Esophagus (tissue), 2 donors: ENCODE measurements at regions not wholly inside any gene's neighbourhood (a gene's known extent, or its start where the extent isn't known, plus 50 kb on each side); places are given as distances from the start of the nearest gene placed in this dataset.
"Not testable (repeated sequence)": the region's sequence is repeated elsewhere in the genome, so short reads cannot be mapped to it uniquely, and the experiment has no call there.

Source experiments
- H3K27ac ChIP-seq, 2 donors: one replicate each; pipeline ENCODE4 v1.5.1; 2013; ENCODE audit warnings: low read depth in 2 of 2, mild to moderate bottlenecking in 2 of 2, inconsistent platforms in 1 of 2, low read length in 1 of 2, moderate library complexity in 1 of 2
- H3K27me3 ChIP-seq, 2 donors: one replicate each; pipeline ENCODE4 v1.6.1; 2013; ENCODE audit warnings: low read length in 2 of 2, control low read depth in 1 of 2, mild to moderate bottlenecking in 1 of 2; ENCODE audit not compliant: insufficient read depth in 2 of 2, control insufficient read depth in 1 of 2
- H3K36me3 ChIP-seq, 2 donors: one replicate each; pipeline ENCODE4 v1.6.1; 2013; ENCODE audit warnings: low read length in 1 of 2; ENCODE audit not compliant: control insufficient read depth in 2 of 2, insufficient read depth in 2 of 2
- H3K4me1 ChIP-seq, 2 donors: one replicate each; pipeline ENCODE4 v1.6.1; 2013; ENCODE audit warnings: low read length in 1 of 2; ENCODE audit not compliant: control insufficient read depth in 2 of 2, insufficient read depth in 2 of 2
- H3K4me3 ChIP-seq, 2 donors: one replicate each; pipeline ENCODE4 v1.5.1; 2013; ENCODE audit warnings: low read length in 2 of 2, mild to moderate bottlenecking in 2 of 2, low read depth in 1 of 2, moderate library complexity in 1 of 2
- H3K9me3 ChIP-seq, 2 donors: one replicate each; pipeline ENCODE4 v1.6.1; 2013; ENCODE audit warnings: mild to moderate bottlenecking in 2 of 2, low read depth in 1 of 2, low read length in 1 of 2, moderate library complexity in 1 of 2; ENCODE audit not compliant: control insufficient read depth in 2 of 2, insufficient read depth in 1 of 2
- WGBS, 2 donors: extraction: QIAGEN DNeasy Blood & Tissue Kit; methylation state at CpG; one replicate each; pipeline ENCODE4 v1.1.7; 2013; 5-methylcytosine and 5-hydroxymethylcytosine counted together
- donor health status: healthy with polysubstance abuse.
- donor health status: Bipolar disorder and iron deficiency.

- H3K27ac ChIP-seq, H3K4me1 ChIP-seq, H3K27me3 ChIP-seq, H3K4me3 ChIP-seq, H3K36me3 ChIP-seq, H3K9me3 ChIP-seq: not testable (repeated sequence)
- WGBS, 2 donors: 93 to 96% methylated on average over 29 to 35 of the region's 36 CpGs
These were observed 327.7 kb downstream of the ADAMTS20 start for GRCh38 chr12:43224190-43224805.

GRCh38 chr12:43222796-43223195, 329.2 kb downstream of the ADAMTS20 start:
- no peaks in the 10 kb centered on the region for H3K36me3 ChIP-seq
- no peak overlapping the region for H3K4me3 ChIP-seq
- H3K4me1 ChIP-seq: no peaks in the 10 kb centered on the region
- 56 to 65% methylated on average over 3 of the region's 3 CpGs for WGBS, 2 donors
- no peaks in the 10 kb centered on the region for H3K9me3 ChIP-seq
- no peaks in the 10 kb centered on the region for H3K27me3 ChIP-seq
- H3K27ac ChIP-seq: no peak overlapping the region

- 83 to 86% methylated on average over 4 of the region's 4 CpGs for WGBS, 2 donors
- Histone ChIP-seq H3K36me3 (no peaks in the 10 kb centered on the region), H3K4me3 (no peak overlapping the region), H3K27me3 (no peaks in the 10 kb centered on the region), H3K4me1 (no peaks in the 10 kb centered on the region), H3K27ac (no peak overlapping the region), H3K9me3 (no peaks in the 10 kb centered on the region)
These were observed 330.8 kb downstream of the ADAMTS20 start for GRCh38 chr12:43221216-43221615.

GRCh38 chr12:43216490-43216889, 335.5 kb downstream of the ADAMTS20 start:
- no peaks in the 10 kb centered on the region for H3K36me3 ChIP-seq
- H3K4me1 ChIP-seq: no peaks in the 10 kb centered on the region
- no peaks in the 10 kb centered on the region for H3K9me3 ChIP-seq
- H3K4me3 ChIP-seq: no peak overlapping the region
- WGBS, 2 donors: 87 to 92% methylated on average over 1 of the region's 1 CpG
- no peak overlapping the region for H3K27ac ChIP-seq
- H3K27me3 ChIP-seq: no peaks in the 10 kb centered on the region

- Histone ChIP-seq H3K4me3 (no peak overlapping the region), H3K36me3 (no peaks in the 10 kb centered on the region), H3K27me3 (no peaks in the 10 kb centered on the region), H3K4me1 (no peaks in the 10 kb centered on the region), H3K27ac (no peak overlapping the region), H3K9me3 (no peaks in the 10 kb centered on the region)
- WGBS, 2 donors: 77 to 80% methylated on average over 5 of the region's 5 CpGs
These were observed 337.8 kb downstream of the ADAMTS20 start for GRCh38 chr12:43214166-43214565.

GRCh38 chr12:43213608-43214007, 338.4 kb downstream of the ADAMTS20 start:
- H3K4me1 ChIP-seq: no peaks in the 10 kb centered on the region
- H3K27ac ChIP-seq: no peak overlapping the region
- H3K27me3 ChIP-seq: no peaks in the 10 kb centered on the region
- H3K9me3 ChIP-seq: no peaks in the 10 kb centered on the region
- WGBS, 2 donors: 79 to 84% methylated on average over 3 of the region's 3 CpGs
- no peaks in the 10 kb centered on the region for H3K36me3 ChIP-seq
- H3K4me3 ChIP-seq: no peak overlapping the region

- WGBS, 2 donors: 58 to 70% methylated on average over 6 of the region's 6 CpGs
- H3K27ac ChIP-seq: no peak overlapping the region
These were observed 341.4 kb downstream of the ADAMTS20 start for GRCh38 chr12:43210485-43211192.

GRCh38 chr12:43208627-43209026, 343.4 kb downstream of the ADAMTS20 start:
- no peaks in the 10 kb centered on the region for H3K27me3 ChIP-seq
- H3K4me3 ChIP-seq: no peak overlapping the region
- no peaks in the 10 kb centered on the region for H3K36me3 ChIP-seq
- H3K4me1 ChIP-seq: no peaks in the 10 kb centered on the region
- WGBS, 2 donors: 68 to 69% methylated on average over 3 of the region's 3 CpGs
- H3K27ac ChIP-seq: no peak overlapping the region
- H3K9me3 ChIP-seq: no peaks in the 10 kb centered on the region

More at GRCh38 chr12:43210485-43211192, 341.4 kb downstream of the ADAMTS20 start:
- no peaks in the 10 kb centered on the region for H3K27me3 ChIP-seq
- H3K4me1 ChIP-seq: no peaks in the 10 kb centered on the region
- H3K4me3 ChIP-seq: no peak overlapping the region
- no peaks in the 10 kb centered on the region for H3K9me3 ChIP-seq
- H3K36me3 ChIP-seq: no peaks in the 10 kb centered on the region

GRCh38 chr12:43208221-43208620, 343.8 kb downstream of the ADAMTS20 start:
- H3K36me3 ChIP-seq: no peaks in the 10 kb centered on the region
- no peaks in the 10 kb centered on the region for H3K4me1 ChIP-seq
- no peaks in the 10 kb centered on the region for H3K9me3 ChIP-seq
- 87 to 93% methylated on average over 5 of the region's 5 CpGs for WGBS, 2 donors
- no peak overlapping the region for H3K4me3 ChIP-seq
- no peaks in the 10 kb centered on the region for H3K27me3 ChIP-seq
- no peak overlapping the region for H3K27ac ChIP-seq

- no peaks in the 10 kb centered on the region for H3K4me1 ChIP-seq
- H3K9me3 ChIP-seq: no peaks in the 10 kb centered on the region
- H3K36me3 ChIP-seq: no peaks in the 10 kb centered on the region
- no peak overlapping the region for H3K27ac ChIP-seq
- H3K27me3 ChIP-seq: no peaks in the 10 kb centered on the region
- H3K4me3 ChIP-seq: no peak overlapping the region
These were observed 345.6 kb downstream of the ADAMTS20 start for GRCh38 chr12:43206396-43206795.
